Cerebellar nuclear complex (tissue), 1 donor: ENCODE measurements at regions not wholly inside any gene's neighbourhood (a gene's known extent, or its start where the extent isn't known, plus 50 kb on each side); places are given as distances from the start of the nearest gene placed in this dataset.
A peak's percentile ranks its signal among the peaks of the same experiment; 100 is the strongest.
"Not testable (repeated sequence)": the region's sequence is repeated elsewhere in the genome, so short reads cannot be mapped to it uniquely, and the experiment has no call there.

ENCODE experiments used
- DNase-seq, 2 experiments: peaks; one replicate each; lab custom pipeline; 2025; lab: John Stamatoyannopoulos, UW

DNA sequence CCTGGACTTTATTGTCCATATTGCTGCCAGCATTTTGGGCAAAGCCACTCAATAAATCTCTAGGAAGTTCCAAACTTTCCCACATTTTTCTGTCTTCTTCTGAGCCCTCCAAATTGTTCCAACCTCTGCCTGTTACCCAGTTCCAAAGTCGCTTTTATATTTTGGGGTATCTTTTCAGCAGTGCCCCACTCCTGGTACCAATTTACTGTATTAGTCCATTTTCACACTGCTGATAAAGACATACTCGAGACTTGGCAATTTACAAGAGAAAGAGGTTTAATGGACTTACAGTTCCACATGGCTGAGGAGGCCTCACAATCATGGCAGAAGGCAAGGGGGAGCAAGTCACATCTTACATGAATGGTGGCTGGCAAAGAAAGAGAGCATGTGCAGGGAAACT, 53.4 kb downstream of the AHSP start:
- DNase-seq = not testable (repeated sequence)

DNA sequence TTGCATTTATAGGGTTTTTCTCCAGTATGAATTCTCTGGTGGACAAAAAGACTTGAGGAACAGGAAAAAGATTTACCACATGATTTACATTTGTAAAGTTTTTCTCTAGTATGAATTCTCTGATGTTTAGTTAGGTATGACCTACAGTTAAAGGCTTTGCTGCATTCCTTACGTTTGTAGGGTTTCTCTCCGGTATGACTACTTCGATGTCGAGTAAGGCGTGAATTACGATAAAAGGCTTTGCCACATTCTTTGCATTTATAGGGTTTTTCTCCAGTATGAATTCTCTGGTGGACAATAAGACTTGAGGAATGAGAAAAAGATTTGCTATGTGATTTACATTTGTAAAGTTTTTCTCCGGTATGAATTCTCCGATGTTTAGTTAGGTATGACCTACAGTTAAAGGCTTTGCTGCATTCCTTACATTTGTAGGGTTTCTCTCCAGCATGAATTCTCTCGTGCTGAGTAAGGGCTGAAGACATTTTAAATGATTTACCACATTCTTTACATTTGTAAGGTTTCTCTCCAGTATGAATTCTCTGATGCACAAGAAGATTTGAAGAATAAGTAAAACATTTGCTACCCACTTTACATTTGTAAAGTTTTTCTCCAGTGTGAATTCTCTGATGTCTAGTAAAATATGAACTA, 74.2 kb downstream of the AHSP start:
- DNase-seq = not testable (repeated sequence)

DNA sequence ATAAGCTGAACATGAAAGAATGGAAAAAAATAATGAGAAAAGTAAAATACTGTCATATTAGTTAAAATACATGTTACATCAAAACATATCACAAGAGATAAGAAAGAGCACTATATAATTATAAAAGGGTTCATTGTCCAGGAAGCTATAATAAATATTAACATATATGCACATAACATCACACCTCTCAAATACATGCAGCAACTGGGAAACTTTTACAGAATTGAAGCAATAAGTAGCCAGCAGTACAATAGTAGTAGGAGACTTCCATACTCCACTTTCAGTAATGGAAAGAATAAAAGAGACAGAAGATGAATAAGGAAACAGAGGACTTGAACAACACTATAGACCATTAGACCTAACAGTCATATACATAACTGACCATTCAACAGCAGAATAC, 90.4 kb downstream of the AHSP start:
- no peak for DNase-seq

DNA sequence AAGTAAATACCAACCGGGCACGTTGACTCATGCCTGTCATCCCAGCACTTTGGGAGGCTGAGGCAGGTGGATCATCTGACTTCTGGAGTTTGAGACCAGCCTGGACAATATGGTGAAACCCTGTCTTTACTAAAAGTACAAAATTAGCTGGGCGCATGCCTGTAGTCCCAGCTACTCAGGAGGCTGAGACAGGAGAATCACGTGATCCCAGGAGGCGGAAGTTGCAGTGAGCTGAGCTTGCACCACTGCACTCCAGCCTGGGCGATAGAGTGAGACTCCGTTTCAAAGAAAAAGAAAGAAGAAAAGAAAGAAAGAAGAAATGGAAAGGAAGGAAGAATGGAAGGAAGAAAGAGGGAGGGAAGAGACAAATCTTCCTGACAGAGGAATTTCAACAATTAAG, 108.7 kb downstream of the AHSP start:
- no peak for DNase-seq

DNA sequence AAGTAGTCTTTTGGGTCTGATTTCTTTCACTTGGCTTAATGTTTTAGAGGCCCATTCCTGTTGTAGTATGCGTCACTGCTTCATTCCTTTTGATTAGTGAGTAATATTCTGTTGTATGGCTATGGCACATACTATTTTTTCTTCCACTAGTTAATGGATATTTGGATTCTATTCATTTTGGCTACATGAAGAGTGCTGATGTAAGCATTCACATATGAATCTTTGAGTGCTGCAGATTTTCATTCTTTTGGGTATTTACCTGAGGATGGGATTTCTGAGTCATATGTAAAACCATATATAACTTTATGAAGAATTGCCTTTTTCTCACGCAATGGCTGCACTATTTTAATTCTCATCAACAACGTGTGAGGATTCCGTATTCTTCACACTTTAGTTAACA, 113.6 kb downstream of the AHSP start:
- no peak for DNase-seq

DNA sequence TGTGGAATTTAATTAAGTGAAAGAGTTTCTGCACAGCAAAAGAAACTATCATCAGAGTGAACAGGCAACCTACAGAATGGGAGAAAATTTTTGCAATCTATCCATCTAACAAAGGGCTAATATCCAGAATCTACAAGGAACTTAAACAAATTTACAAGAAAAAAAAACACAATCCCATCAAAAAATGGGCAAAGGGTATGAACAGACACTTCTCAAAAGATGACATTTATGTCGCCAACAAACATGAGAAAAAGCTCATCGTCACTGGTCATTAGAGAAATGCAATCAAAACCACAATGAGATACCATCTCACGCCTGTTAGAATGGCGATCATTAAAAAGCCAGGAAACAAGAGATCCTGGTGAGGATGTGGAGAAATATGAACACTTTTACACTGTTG, 128.0 kb downstream of the AHSP start:
- DNase-seq = not testable (repeated sequence)

DNA sequence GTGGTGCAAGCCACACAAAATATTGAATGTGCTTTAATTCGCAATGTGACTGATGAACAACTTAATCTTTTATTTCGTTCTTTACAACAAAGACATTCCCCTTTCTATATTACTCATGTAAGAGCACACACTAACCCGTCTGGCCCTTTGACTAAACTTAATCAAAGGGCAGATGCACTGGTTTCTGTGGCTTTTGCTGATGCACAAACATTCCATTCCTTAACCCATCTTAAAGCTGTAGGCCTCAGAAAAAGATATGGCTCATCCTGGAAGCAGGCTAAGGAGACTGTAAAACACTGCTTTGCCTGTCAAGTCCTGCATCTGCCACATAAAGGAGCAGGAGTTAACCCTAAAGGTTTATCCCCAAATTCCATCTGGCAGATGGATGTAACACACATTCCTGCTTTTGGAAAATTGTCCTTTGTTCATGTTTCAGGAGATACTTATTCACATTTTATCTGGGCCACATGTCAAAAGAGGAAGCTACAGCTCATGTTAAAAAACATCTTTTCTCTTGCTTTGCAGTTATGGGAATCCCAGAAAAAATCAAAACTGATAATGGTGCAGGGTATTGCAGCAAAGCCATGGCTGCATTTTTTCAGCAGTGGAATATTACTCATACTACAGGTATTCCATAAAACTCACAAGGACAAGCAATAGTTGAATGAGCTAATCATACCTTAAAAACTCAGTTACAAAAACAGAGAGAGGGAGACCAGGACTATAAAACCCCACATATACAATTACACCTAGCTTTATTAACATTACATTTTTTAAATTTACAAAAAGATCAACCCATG, 137.2 kb downstream of the AHSP start:
- DNase-seq = no peak

DNA sequence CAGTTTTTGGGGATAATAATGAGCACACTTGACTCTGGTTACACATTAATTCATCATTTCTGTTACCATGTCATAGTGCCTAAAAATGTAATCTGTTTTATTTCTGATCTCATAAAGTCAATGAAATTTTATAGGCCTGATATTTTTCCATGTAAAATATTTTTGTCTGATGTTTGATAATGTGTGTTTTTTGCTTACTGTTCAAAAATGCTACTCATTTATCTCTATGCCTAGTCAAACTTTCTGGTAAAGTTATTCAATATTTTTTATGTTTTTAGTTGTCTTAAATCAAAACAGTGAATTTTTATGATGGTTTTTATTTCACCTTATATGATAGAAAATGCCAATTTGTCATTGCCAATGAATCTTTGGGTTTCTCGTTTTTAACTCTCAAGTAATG, 147.0 kb downstream of the AHSP start:
- no peak for DNase-seq

DNA sequence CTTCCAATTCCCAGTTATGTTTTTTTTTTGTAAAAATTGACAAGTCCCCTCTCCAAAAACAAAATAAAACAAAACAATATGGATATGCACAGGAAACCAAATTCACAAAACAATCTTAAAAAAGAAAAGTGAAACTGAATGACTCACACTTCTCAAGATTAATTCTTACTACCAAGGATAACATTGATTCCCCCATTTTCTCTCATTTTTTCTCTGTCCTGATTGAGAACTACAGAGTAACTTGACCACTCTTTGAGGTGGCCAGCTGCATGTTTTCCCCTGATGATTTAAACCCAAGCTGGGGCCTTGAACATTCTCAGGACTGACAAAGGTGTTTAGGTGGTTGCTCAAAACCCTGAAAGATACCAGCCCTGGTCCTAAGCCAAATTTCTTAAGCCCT, 149.0 kb downstream of the AHSP start:
- no peak for DNase-seq

DNA sequence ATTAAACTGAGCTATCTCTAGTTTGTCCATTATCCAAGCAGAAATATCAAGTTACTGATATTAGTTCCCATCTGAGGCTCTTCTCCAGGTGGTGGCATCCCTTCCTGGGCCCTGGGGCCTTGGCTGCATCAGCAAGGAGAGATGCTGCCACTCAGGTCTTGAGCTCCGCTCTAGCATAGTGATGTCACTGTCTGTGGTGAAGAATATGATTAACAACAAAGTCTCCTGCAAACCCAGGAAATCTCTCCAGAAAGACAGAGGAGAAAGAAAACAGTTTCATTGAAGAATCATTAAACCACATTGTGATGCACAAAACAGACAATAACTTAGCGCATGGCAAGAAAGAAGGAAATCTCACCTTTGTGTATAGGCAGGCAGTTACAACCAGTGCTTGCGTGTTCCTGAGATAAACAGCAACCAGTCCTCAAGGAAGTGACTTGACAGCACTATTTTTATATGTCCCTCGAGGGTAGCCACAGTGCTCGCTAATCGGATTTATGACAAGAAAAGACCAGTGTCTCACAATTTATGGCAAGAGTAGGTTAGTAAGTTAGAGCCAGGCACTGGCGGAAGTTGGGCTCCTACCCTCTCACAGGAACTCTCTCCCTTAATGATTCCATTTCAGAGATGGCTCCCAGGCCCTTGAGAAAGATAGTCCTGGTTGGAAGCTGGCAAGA, 151.1 kb downstream of the AHSP start:
- DNase-seq = no peak

DNA sequence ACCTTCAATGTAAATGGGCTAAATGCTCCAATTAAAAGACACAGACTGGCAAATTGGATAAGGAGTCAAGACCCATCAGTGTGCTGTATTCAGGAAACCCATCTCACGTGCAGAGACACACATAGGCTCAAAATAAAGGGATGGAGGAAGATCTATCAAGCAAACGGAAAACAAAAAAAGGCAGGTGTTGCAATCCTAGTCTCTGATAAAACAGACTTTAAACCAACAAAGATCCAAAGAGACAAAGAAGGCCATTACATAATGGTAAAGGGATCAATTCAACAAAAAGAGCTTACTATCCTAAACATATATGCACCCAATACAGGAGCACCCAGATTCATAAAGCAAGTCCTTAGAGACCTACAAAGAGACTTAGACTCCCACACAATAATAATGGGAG, 161.6 kb downstream of the AHSP start:
- not testable (repeated sequence) for DNase-seq

DNA sequence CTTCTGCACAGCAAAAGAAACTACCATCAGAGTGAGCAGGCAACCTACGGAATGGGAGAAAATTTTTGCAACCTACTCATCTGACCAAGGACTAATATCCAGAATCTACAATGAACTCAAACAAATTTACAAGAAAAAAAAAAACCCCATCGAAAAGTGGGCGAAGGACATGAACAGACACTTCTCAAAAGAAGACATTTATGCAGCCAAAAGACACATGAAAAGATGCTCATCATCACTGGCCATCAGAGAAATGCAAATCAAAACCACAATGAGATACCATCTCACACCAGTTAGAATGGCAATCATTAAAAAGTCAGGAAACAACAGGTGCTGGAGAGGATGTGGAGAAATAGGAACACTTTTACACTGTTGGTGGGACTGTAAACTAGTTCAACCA, 164.6 kb downstream of the AHSP start:
- not testable (repeated sequence) for DNase-seq

DNA sequence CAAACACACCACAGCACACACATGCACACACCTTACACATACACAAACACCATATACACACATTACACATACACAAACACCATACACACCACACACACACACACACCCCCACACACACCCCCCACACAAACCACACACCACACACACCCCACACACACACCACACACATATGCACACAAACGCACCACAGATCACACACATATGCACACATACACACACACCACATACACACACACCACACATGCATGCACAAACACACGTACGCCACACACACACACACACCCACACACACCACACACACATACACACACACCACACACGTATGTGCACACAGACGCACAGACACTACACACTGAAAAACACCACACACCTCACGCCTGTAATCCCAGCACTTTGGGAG, 166.0 kb downstream of the AHSP start:
- no peak for DNase-seq

DNA sequence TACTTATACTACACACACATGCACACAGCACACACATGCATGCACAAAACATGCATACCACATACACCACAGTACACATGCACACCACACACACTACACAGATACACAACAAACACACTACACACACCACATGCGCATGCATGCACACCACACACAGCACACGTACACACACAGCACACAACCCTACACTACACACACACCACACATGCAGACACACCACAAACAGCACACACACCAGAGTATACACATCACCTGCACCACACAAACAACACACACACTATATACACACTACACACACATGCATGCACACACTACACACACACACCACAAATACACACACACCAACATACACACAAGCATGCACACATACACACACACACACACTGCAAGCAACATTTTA, 166.8 kb downstream of the AHSP start:
- no peak for DNase-seq

DNA sequence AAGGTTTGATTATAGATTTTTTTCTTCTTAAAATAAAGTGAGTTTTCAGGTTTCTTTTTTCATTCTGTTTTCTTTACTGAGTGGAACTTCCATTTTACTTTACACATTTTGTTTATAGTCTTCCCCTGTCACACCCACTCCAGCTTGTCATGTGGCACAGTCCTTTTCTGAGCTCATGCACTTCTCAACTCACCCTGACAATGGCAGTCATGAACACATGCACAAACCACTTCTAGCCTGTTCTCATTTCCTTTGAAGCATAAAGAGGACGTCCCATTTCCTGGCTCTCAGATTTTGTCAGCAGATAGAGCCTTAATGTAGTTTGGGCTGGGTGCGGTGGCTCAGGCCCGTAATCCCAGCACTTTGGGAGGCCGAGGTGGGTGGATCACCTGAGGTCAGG, 168.0 kb downstream of the AHSP start:
- no peak for DNase-seq

DNA sequence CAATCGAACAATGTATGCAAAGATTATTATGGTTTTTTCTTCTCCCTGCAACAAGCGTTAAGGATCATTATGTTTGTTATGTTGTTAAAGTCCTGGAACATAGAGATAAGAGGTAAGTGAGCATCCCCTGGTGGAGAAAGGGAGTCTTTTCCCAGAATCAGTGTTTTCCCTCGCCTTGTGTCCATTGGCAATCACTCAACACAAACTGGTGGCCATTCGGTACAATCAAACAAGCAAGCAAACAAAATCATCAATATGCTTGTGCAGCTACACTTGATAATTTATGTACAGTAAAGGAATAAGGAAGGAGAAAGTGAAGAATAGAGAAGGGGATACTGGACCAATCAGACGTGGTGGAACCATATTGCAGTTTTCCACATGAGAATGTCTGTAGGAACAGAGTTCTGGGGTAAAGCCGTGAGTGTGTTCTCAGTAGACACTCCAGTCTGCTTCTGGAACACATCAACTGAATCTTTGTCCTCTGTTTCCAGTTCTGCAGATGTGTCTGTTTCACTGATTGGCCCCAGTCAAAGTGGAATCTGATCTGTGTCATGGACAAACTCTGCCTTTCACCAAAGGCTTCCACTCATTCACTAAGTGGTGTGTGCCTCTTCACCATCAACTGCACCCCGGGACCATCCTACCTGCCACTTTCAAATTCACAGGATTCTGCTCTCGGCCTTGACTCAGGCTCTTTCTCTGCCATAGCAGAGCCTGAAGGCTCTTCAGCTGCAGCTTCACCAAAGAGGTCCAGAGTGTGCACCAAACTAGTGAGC, 169.5 kb downstream of the AHSP start:
- no peak for DNase-seq

DNA sequence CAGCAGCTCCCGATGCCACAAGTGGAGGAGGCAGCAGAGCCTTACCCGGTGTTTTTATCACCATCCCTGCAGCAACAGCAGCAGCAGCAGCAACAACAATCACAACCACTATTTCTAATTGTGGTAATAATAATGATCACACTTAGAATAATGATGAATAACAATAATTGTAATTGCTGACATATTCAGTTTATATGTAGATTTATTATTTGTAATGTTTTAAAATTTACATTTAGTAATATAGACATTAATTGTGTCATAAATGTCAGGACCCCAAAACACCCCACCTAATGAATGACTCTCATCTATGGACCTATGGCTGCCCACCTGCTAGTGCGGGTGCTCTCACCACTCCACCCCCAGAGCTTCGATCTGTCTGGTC, 170.0 kb downstream of the AHSP start:
- DNase-seq = no peak

DNA sequence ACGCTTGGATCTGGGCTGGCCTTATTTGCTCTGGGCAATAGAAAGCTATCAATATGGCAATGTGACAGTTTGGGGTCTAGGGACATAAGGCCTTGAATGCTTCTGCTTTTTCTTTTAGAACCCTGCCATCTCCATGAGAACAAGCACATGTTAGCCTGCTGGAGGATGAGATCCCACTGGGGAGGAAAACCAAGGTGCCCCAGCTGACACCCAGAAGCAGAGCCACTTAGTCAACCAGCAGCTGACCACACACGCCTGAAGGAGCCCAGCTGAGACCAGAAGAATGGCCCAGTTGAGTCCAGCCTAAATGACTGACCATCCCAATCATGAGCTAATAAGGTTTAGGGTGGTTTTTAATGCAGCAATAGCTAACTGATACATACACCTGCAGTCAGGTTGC, 171.2 kb downstream of the AHSP start:
- no peak for DNase-seq

DNA sequence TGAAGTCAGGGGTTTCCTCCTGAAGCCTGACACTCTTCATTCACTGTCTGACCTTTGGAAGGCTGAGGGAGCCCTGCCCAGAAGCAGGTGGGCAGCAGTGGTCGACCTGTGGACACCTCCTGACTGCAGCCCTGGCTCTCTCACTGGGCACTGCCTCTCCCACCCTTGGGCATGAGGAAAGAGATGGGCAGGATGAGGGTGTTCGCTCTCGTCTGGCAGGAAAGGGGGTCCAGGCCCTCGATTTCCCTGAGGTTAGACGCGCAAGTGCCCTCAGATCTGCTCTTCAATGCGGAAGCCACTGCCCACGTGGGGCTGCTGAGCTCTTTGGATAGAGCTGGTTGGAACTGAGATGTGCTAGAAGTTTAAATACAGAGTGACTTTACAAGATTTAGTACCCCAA, 171.9 kb downstream of the AHSP start:
- no peak for DNase-seq

DNA sequence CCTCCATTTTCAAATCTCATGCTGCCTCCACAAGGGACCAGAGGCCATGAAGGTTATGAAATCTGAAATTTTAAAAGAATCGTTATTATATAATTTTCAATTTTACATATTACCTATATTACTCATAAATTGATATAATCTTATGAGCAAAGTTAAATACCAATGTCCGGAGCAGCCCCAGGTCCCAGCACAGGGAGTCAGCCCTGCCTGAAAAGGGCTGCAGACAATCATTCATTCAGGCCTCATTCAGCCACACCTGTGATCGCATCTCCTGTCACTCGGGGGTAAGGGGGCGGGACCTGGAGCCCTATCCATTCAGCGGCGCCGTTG, 172.5 kb downstream of the AHSP start:
- peak in 1 of 2 experiments; percentile 75 for DNase-seq

DNA sequence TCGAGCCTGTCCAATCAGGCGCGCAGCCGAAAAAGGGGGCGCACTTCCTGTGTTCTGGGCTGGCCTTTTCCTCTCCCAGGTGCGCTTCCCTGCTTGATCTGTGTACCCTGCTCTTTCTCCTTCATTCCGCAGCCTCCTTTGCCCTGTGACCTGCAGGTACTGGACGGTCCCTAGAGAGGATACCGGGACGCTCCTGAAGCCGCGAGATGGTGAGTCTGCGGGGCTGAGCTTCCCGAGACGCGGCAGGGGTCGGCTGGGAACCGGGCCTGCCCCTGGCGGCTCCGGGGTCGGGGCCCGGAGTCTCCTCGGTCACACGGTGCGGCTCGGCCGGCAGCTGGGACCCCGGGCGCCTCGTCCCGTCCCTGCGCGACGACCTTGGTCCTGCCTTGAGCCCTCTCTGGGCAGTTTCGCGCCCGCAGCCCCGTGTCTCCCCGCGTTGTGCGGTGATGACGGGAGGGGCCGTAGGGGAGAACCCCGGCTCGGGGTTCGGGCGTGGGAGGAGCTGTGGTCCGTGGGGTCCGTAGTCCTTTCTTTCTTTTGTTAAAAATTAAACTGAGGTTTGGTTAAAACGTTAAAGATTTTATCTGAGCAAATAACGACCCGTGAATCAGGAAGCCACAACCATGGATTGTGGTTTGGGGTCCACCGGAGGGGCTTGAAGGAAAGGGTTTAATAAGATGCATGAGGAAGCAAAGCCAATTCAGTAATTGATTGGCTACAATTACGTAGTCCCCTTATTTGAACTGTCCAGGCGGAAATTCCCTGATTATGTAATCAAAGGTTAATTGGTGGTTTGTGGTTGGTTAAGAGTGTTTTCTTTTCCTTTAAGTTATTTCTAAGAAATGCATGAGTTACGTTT, 172.8 kb upstream of the ZNF267 start:
- DNase-seq = peak in 1 of 2 experiments; percentile 68

DNA sequence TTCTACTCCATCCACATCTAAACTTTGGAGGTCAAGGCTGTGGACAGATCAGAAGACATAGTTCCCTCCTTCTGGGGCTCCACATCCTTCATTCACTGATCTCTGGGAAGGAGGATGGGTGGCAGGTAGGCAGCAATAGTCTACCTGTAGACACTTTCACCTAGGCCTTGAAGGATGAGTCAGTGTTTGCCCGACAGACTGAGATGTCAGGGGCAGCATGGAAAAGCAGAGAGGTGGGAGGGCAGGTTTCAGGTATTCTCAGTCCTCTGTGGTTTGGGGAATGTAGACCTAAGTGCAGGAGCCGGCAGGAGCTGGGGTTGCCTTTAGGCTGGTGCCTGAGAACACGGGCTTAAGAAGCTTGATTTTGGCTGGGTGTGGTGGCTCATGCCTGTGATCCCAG, 171.9 kb upstream of the ZNF267 start:
- DNase-seq = no peak
